ENCODE measurements at regions not wholly inside any gene's neighbourhood (a gene's known extent, or its start where the extent isn't known, plus 50 kb on each side); places are given as distances from the start of the nearest gene placed in this dataset.
"Not testable (repeated sequence)": the region's sequence is repeated elsewhere in the genome, so short reads cannot be mapped to it uniquely, and the experiment has no call there.

DNA sequence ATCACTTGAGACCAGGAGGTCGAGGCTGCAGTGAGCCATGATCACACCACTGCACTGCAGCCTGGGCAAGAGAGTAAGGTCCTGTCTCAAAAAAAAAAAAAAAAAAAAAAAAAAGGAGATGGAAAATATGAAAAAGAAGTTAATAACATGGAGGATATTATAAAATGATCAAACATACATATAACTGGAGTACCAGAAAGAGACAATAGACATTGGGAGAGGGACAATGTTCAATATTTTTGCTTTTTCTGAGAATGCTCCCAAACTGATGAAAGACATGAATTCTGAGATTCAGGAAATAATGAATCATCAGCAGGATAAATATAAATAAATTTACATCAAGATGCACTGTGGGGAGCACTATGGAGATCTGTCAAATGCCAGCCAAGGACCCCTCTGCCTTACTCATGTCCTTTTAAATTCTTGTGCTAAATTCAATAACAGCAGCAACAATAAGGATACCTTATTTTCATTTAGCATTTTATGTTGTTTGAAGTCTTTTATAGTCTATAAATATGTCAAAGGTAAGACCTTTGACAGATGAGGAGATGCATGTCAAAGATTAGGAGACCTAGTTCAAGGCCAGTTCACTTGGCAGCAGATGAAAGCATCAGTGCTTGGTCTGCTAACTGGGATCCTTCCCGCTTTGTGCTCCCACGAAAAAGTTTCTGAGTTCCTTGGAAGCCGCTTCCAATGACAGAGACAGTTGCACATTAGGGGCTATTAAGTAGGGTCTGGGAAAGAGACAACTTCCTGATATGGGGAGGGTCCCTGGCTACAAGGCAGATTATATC, 97.7 kb downstream of the TLR5 start:
- Mint-ChIP-seq H3K27ac (ENCODE audit: unreplicated experiment) (no peak overlapping the region), H3K36me3 (ENCODE audit: low read depth, unreplicated experiment) (peaks cover 54% of the 10 kb centered on the region)
- DNase-seq (ENCODE audit: low spot score): no peak

DNA sequence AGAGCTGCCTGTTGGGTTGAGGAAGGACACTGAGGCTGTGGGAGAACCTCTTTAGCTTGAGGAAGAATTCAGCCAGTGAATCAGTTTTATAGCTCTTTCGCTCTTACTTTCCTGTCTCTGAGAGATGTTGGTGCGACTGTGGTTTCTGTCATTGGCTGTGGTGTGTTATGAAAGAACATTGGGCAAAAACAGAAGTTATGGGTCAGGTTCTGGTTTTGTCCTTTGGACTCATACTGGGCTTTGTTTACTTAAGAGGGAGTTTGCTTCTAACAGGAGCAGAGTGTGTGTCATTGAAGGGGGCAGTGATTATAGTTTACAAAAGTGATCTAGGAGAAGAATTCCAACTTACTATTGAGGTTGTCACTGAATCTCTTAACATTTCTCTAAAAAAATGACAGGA, 97.0 kb downstream of the TLR5 start:
- Mint-ChIP-seq H3K36me3 (ENCODE audit: low read depth, unreplicated experiment) (peaks cover 54% of the 10 kb centered on the region), H3K27ac (ENCODE audit: unreplicated experiment) (no peak overlapping the region), H3K4me1 (ENCODE audit: unreplicated experiment) (no peaks in the 10 kb centered on the region), H3K27me3 (ENCODE audit: unreplicated experiment) (peaks cover 2% of the 10 kb centered on the region), H3K9me3 (ENCODE audit: unreplicated experiment) (peaks cover 5% of the 10 kb centered on the region), H3K4me3 (ENCODE audit: unreplicated experiment) (peak overlapping the region; percentile 27)
- no peak for DNase-seq (ENCODE audit: low spot score)
- TF ChIP-seq, protein P1, sequence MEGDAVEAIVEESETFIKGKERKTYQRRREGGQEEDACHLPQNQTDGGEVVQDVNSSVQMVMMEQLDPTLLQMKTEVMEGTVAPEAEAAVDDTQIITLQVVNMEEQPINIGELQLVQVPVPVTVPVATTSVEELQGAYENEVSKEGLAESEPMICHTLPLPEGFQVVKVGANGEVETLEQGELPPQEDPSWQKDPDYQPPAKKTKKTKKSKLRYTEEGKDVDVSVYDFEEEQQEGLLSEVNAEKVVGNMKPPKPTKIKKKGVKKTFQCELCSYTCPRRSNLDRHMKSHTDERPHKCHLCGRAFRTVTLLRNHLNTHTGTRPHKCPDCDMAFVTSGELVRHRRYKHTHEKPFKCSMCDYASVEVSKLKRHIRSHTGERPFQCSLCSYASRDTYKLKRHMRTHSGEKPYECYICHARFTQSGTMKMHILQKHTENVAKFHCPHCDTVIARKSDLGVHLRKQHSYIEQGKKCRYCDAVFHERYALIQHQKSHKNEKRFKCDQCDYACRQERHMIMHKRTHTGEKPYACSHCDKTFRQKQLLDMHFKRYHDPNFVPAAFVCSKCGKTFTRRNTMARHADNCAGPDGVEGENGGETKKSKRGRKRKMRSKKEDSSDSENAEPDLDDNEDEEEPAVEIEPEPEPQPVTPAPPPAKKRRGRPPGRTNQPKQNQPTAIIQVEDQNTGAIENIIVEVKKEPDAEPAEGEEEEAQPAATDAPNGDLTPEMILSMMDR (IDR thresholded peaks at IDR 0.05; ENCODE audit: unreplicated experiment): no peak

More for the DNA sequence above, 97.7 kb downstream of the TLR5 start:
- Mint-ChIP-seq H3K4me1 (ENCODE audit: unreplicated experiment) (peaks cover under 1% of the 10 kb centered on the region), H3K4me3 (ENCODE audit: unreplicated experiment) (peak overlapping the region; percentile 27), H3K27me3 (ENCODE audit: unreplicated experiment) (peaks cover 3% of the 10 kb centered on the region), H3K9me3 (ENCODE audit: unreplicated experiment) (peaks cover 5% of the 10 kb centered on the region)
- TF ChIP-seq, protein P1 (IDR thresholded peaks at IDR 0.05; ENCODE audit: unreplicated experiment): no peak

DNA sequence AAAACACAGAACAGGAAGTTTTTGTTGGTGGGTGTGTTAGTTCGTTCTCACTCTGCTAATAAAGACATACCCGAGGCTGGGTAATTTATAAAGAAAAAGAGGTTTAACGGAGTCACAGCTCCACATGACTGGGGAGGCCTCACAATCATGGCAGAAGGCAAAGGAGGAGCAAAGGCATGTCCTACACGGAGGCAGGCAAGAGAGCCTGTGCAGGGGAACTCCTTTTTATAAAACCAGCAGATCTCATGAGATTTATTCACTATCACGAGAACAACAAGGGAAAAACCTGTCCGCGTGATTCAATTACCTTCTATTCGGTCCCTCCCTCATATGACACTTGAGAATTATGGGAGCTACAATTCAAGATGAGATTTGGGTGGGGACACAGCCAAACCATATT, 96.6 kb downstream of the TLR5 start:
- not testable (repeated sequence) for H3K9me3 Mint-ChIP-seq (ENCODE audit: unreplicated experiment); DNase-seq (ENCODE audit: low spot score); H3K4me1 Mint-ChIP-seq (ENCODE audit: unreplicated experiment); H3K27me3 Mint-ChIP-seq (ENCODE audit: unreplicated experiment); H3K27ac Mint-ChIP-seq (ENCODE audit: unreplicated experiment)
- Mint-ChIP-seq H3K4me3 (ENCODE audit: unreplicated experiment) (peak overlapping the region; percentile 27), H3K36me3 (ENCODE audit: low read depth, unreplicated experiment) (peaks cover 49% of the 10 kb centered on the region)

DNA sequence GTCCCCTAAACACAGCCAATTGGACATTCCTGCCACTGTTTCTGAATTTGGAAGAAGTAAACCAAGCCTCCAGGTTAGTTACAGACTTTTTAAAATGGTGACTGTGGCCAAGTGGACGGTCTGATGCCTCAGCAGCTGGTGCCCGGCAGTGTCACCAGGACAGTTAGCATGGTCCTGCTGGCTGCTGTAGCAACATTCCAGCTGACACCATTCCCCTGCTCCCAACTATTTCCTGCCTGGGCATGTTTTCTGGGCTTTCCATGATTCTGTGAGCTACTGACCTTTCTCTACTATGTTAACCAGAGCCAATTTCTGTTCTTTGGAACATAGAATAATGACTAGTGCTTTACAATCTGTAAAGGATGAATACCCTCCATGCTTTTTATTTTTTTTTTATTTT, 95.0 kb downstream of the TLR5 start:
- no peaks in the 10 kb centered on the region for H3K4me1 Mint-ChIP-seq (ENCODE audit: unreplicated experiment)
- H3K27ac Mint-ChIP-seq (ENCODE audit: unreplicated experiment): no peak overlapping the region
- H3K9me3 Mint-ChIP-seq (ENCODE audit: unreplicated experiment): peaks cover 5% of the 10 kb centered on the region
- no peak overlapping the region for H3K4me3 Mint-ChIP-seq (ENCODE audit: unreplicated experiment)
- H3K27me3 Mint-ChIP-seq (ENCODE audit: unreplicated experiment): peaks cover 4% of the 10 kb centered on the region
- TF ChIP-seq, protein P1 (IDR thresholded peaks at IDR 0.05; ENCODE audit: unreplicated experiment): no peak
- H3K36me3 Mint-ChIP-seq (ENCODE audit: low read depth, unreplicated experiment): peaks cover 51% of the 10 kb centered on the region
- no peak for DNase-seq (ENCODE audit: low spot score)

DNA sequence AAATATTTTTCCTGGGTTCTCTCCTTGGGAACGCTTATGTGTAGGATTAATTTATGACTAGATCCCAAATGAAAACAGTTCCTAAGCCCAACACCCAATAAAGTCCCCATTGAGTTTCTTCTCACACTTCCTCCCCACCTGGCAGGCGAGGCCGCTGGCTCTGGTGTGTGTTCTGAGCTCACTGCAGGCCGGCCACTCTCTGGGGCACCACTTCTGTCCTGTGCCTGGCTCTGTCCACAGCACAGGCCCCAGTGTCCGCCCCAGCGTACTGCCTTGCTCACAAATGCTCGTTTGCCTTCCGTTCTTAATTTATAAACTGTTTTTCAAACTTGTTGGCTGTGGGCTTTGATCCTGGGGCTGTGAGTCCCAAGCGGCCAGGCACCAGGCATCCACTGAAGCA, 90.6 kb downstream of the TLR5 start:
- no peak for DNase-seq (ENCODE audit: low spot score)
- Mint-ChIP-seq H3K9me3 (ENCODE audit: unreplicated experiment) (no peaks in the 10 kb centered on the region), H3K4me1 (ENCODE audit: unreplicated experiment) (no peaks in the 10 kb centered on the region), H3K36me3 (ENCODE audit: low read depth, unreplicated experiment) (peaks cover 28% of the 10 kb centered on the region), H3K4me3 (ENCODE audit: unreplicated experiment) (no peak overlapping the region), H3K27me3 (ENCODE audit: unreplicated experiment) (peaks cover 1% of the 10 kb centered on the region), H3K27ac (ENCODE audit: unreplicated experiment) (no peak overlapping the region)
- TF ChIP-seq, protein P1 (IDR thresholded peaks at IDR 0.05; ENCODE audit: unreplicated experiment): no peak
